H1 (cell line): ENCODE measurements at regions not wholly inside any gene's neighbourhood (a gene's known extent, or its start where the extent isn't known, plus 50 kb on each side); places are given as distances from the start of the nearest gene placed in this dataset.

Experiments used
- BCL11A ChIP-seq, 2 experiments: IDR thresholded peaks; one replicate each; pipeline ENCODE4 v1.6.1; 2011; ENCODE audit warnings: low read depth in 2 of 2, low read length in 2 of 2, mild to moderate bottlenecking in 2 of 2
- CREB1 ChIP-seq: IDR thresholded peaks from 2 replicates; pipeline ENCODE4 v1.6.1; 2012; ENCODE audit warnings: inconsistent platforms
- CTCF ChIP-seq, 3 experiments: IDR thresholded peaks; 1 replicate in 2 of 3; 2 replicates in 1 of 3; pipeline versions ENCODE4 v1.5.1 to v1.6.1; 2011; ENCODE audit warnings: low read length in 3 of 3, mild to moderate bottlenecking in 3 of 3, inconsistent platforms in 2 of 3, low read depth in 1 of 3, moderate library complexity in 1 of 3; ENCODE audit not compliant: insufficient read depth in 1 of 3; ENCODE audit errors: control extremely low read depth in 1 of 3
- JUND ChIP-seq: IDR thresholded peaks from 2 replicates; pipeline ENCODE4 v1.6.1; 2011; ENCODE audit warnings: mild to moderate bottlenecking, improper control_type of control experiment, low read length
- KDM5A ChIP-seq: fragments of 200-600 bp; IDR thresholded peaks from 2 replicates; pipeline ENCODE4 v1.7.1; 2012; ENCODE audit warnings: mild to moderate bottlenecking, low read length, inconsistent platforms, mixed read lengths
- MAX ChIP-seq: IDR thresholded peaks from 2 replicates; pipeline ENCODE4 v1.6.1; 2012; ENCODE audit warnings: inconsistent platforms
- ZNF274 ChIP-seq: IDR thresholded peaks from 2 replicates; pipeline ENCODE4 v1.7.0; 2012; ENCODE audit warnings: low read length, borderline replicate concordance; ENCODE audit errors: extremely low read depth

DNA sequence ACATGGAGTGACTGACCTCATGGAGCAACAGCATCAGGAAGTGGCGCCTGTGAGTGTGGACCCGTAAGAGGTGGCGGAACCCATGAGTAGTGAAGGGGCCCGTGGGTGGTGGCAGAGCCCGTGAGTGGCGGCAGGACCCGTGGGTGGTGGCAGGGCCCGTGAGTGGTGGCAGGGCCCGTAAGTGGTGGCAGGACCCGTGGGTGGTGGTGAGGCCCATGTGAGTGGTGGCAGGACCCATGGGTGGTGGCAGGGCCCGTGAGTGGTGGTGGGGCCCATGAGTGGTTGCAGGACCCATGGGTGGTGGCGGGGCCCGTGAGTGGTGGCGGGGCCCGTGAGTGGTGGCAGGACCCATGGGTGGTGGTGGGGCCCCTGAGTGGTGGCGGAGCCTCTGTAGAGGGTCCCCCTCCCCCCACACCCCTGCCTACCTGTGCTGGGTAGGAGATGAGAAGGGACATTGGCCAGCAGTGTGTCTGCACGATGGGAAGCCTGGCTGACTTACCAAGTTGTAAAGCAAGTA lies 407.7 kb upstream of the SALL3 start:
- no peak for TF ChIP-seq BCL11A (IDR thresholded peaks at IDR 0.05; ENCODE audit: low read depth in 2 of 2, low read length in 2 of 2)
- no peak for TF ChIP-seq CTCF (IDR thresholded peaks at IDR 0.05; ENCODE audit: control extremely low read depth in 1 of 3, insufficient read depth in 1 of 3, low read depth in 1 of 3, low read length in 3 of 3)
- no peak for TF ChIP-seq ZNF274
- no peak for TF ChIP-seq CREB1
- TF ChIP-seq MAX, result no peak
- no peak for TF ChIP-seq JUND
- TF ChIP-seq KDM5A, result no peak
